HG03565 (cell line): ENCODE measurements at regions not wholly inside any gene's neighbourhood (a gene's known extent, or its start where the extent isn't known, plus 50 kb on each side); places are given as distances from the start of the nearest gene placed in this dataset.
A peak's percentile ranks its signal among the peaks of the same experiment; 100 is the strongest.

ENCODE experiments used
- ATAC-seq: cut with Tn5 transposase; IDR thresholded peaks from one replicate; pipeline ENCODE4 v1.9.1; 2021; ENCODE audit warnings: mild to moderate bottlenecking, moderate library complexity; ENCODE audit not compliant: unreplicated experiment

GRCh38 chr4:71151054-71151453 is 157.6 kb downstream of the DCK start:
- no peak for ATAC-seq

GRCh38 chr4:71156616-71157015 is 163.2 kb downstream of the DCK start:
- ATAC-seq = no peak

- no peak for ATAC-seq
These were observed 168.9 kb downstream of the DCK start for GRCh38 chr4:71162386-71162785.

GRCh38 chr4:71163317-71163716 is 169.9 kb downstream of the DCK start:
- ATAC-seq = no peak

- ATAC-seq = no peak
These were observed 171.7 kb upstream of the SLC4A4 start for GRCh38 chr4:71167083-71167482.

- no peak for ATAC-seq
These were observed 167.2 kb upstream of the SLC4A4 start for GRCh38 chr4:71171592-71171991.

- ATAC-seq = no peak
These were observed 157.5 kb upstream of the SLC4A4 start for GRCh38 chr4:71181332-71181731.

GRCh38 chr4:71184195-71184781 is 154.5 kb upstream of the SLC4A4 start:
- peak; percentile 89 for ATAC-seq

- no peak for ATAC-seq
These were observed 153.8 kb upstream of the SLC4A4 start for GRCh38 chr4:71185037-71185436.

- ATAC-seq = no peak
These were observed 152.6 kb upstream of the SLC4A4 start for GRCh38 chr4:71186257-71186565.

GRCh38 chr4:71186566-71187403 is 152.0 kb upstream of the SLC4A4 start:
- no peak for ATAC-seq

GRCh38 chr4:71187404-71188155 is 151.2 kb upstream of the SLC4A4 start:
- ATAC-seq = no peak

GRCh38 chr4:71188156-71188640 is 150.6 kb upstream of the SLC4A4 start:
- ATAC-seq = no peak

GRCh38 chr4:71188951-71189350 is 149.9 kb upstream of the SLC4A4 start:
- no peak for ATAC-seq

GRCh38 chr4:71189471-71189870 is 149.3 kb upstream of the SLC4A4 start:
- no peak for ATAC-seq

- ATAC-seq = no peak
These were observed 144.4 kb upstream of the SLC4A4 start for GRCh38 chr4:71194454-71194853.

GRCh38 chr4:71195924-71196323 is 142.9 kb upstream of the SLC4A4 start:
- ATAC-seq = no peak

- no peak for ATAC-seq
These were observed 139.9 kb upstream of the SLC4A4 start for GRCh38 chr4:71198958-71199357.

GRCh38 chr4:71201057-71201456 is 137.8 kb upstream of the SLC4A4 start:
- no peak for ATAC-seq

- ATAC-seq = no peak
These were observed 136.8 kb upstream of the SLC4A4 start for GRCh38 chr4:71201817-71202576.

GRCh38 chr4:71202705-71203104 is 136.1 kb upstream of the SLC4A4 start:
- ATAC-seq = no peak
